ENCODE measurements at regions not wholly inside any gene's neighbourhood (a gene's known extent, or its start where the extent isn't known, plus 50 kb on each side); places are given as distances from the start of the nearest gene placed in this dataset.

- Mint-ChIP-seq H3K4me3 (no peak overlapping the region), H3K27ac (no peak overlapping the region), H3K27me3 (ENCODE audit: low read depth) (no peaks in the 10 kb centered on the region), H3K4me1 (peaks cover 6% of the 10 kb centered on the region), H3K36me3 (no peaks in the 10 kb centered on the region), H3K9me3 (no peaks in the 10 kb centered on the region)
- TF ChIP-seq CTCF (IDR thresholded peaks at IDR 0.05; ENCODE audit: unreplicated experiment): no peak
- DNase-seq (ENCODE audit: low spot score in 2 of 2, unreplicated experiment in 2 of 2): no peak
These were observed 63.4 kb upstream of the FUT8 start for GRCh38 chr14:65349100-65349499.

GRCh38 chr14:65351493-65352194, 60.9 kb upstream of the FUT8 start:
- no peaks in the 10 kb centered on the region for H3K9me3 Mint-ChIP-seq
- no peaks in the 10 kb centered on the region for H3K27me3 Mint-ChIP-seq (ENCODE audit: low read depth)
- no peak overlapping the region for H3K4me3 Mint-ChIP-seq
- TF ChIP-seq CTCF (IDR thresholded peaks at IDR 0.05; ENCODE audit: unreplicated experiment): no peak
- no peak overlapping the region for H3K27ac Mint-ChIP-seq
- H3K36me3 Mint-ChIP-seq: no peaks in the 10 kb centered on the region
- peaks cover 5% of the 10 kb centered on the region for H3K4me1 Mint-ChIP-seq
- no peak for DNase-seq (ENCODE audit: low spot score in 2 of 2, unreplicated experiment in 2 of 2)

GRCh38 chr14:65352964-65353530, 59.5 kb upstream of the FUT8 start:
- TF ChIP-seq CTCF (IDR thresholded peaks at IDR 0.05; ENCODE audit: unreplicated experiment): no peak
- Mint-ChIP-seq H3K27ac (no peak overlapping the region), H3K4me3 (no peak overlapping the region), H3K4me1 (no peaks in the 10 kb centered on the region), H3K36me3 (no peaks in the 10 kb centered on the region), H3K27me3 (ENCODE audit: low read depth) (no peaks in the 10 kb centered on the region), H3K9me3 (no peaks in the 10 kb centered on the region)
- DNase-seq (ENCODE audit: low spot score in 2 of 2, unreplicated experiment in 2 of 2): no peak

GRCh38 chr14:65354131-65354530, 58.4 kb upstream of the FUT8 start:
- no peak overlapping the region for H3K27ac Mint-ChIP-seq
- no peaks in the 10 kb centered on the region for H3K9me3 Mint-ChIP-seq
- no peaks in the 10 kb centered on the region for H3K4me1 Mint-ChIP-seq
- DNase-seq (ENCODE audit: low spot score in 2 of 2, unreplicated experiment in 2 of 2): no peak
- H3K36me3 Mint-ChIP-seq: no peaks in the 10 kb centered on the region
- no peak for TF ChIP-seq CTCF (IDR thresholded peaks at IDR 0.05; ENCODE audit: unreplicated experiment)
- no peak overlapping the region for H3K4me3 Mint-ChIP-seq
- H3K27me3 Mint-ChIP-seq (ENCODE audit: low read depth): no peaks in the 10 kb centered on the region

- no peak overlapping the region for H3K4me3 Mint-ChIP-seq
- H3K27me3 Mint-ChIP-seq (ENCODE audit: low read depth): no peaks in the 10 kb centered on the region
- TF ChIP-seq CTCF (IDR thresholded peaks at IDR 0.05; ENCODE audit: unreplicated experiment): no peak
- H3K27ac Mint-ChIP-seq: no peak overlapping the region
- no peaks in the 10 kb centered on the region for H3K4me1 Mint-ChIP-seq
- no peak for DNase-seq (ENCODE audit: low spot score in 2 of 2, unreplicated experiment in 2 of 2)
- H3K36me3 Mint-ChIP-seq: no peaks in the 10 kb centered on the region
- H3K9me3 Mint-ChIP-seq: no peaks in the 10 kb centered on the region
These were observed 57.8 kb upstream of the FUT8 start for GRCh38 chr14:65354715-65355114.

All from mesothelial cell of epicardium (in vitro differentiated cells).